SJSA1 (cell line): ENCODE measurements at regions not wholly inside any gene's neighbourhood (a gene's known extent, or its start where the extent isn't known, plus 50 kb on each side); places are given as distances from the start of the nearest gene placed in this dataset.

Experiments used
- DNase-seq, 2 experiments: peaks; one replicate each; pipeline ENCODE4 v3.0.0-alpha.2; 2015 to 2020; ENCODE audit warnings: low spot score in 2 of 2, low read depth in 1 of 2
- H3K27ac ChIP-seq: fragments of 250-450 bp; sonication (Bioruptor Pico); 2 replicates; pipeline ENCODE4 v1.5.1; 2020; ENCODE audit warnings: mild to moderate bottlenecking, moderate library complexity
- H3K27me3 ChIP-seq: fragments of 250-450 bp; sonication (Bioruptor Pico); replicated peaks from 2 replicates; pipeline ENCODE4 v1.5.1; 2020; ENCODE audit warnings: mild to moderate bottlenecking, moderate library complexity
- H3K36me3 ChIP-seq: fragments of 250-450 bp; sonication (Bioruptor Pico); 2 replicates; pipeline ENCODE4 v1.5.1; 2020; ENCODE audit warnings: mild to moderate bottlenecking
- H3K4me1 ChIP-seq: fragments of 250-450 bp; sonication (Bioruptor Pico); replicated peaks from 2 replicates; pipeline ENCODE4 v1.6.1; 2021; ENCODE audit warnings: mild to moderate bottlenecking
- H3K4me3 ChIP-seq: fragments of 250-450 bp; sonication (Bioruptor Pico); 2 replicates; pipeline ENCODE4 v1.5.1; 2020; ENCODE audit warnings: mild to moderate bottlenecking
- H3K9me3 ChIP-seq: fragments of 250-450 bp; sonication (Bioruptor Pico); replicated peaks from 2 replicates; pipeline ENCODE4 v1.5.1; 2020; ENCODE audit warnings: mild to moderate bottlenecking

GRCh38 chr4:75101906-75102786, 169.2 kb downstream of the PARM1 start:
- no peak for DNase-seq
- H3K27ac ChIP-seq = no peak overlapping the region
- H3K36me3 ChIP-seq = no peaks in the 10 kb centered on the region
- H3K27me3 ChIP-seq = no peaks in the 10 kb centered on the region
- H3K4me3 ChIP-seq = no peak overlapping the region
- H3K4me1 ChIP-seq = no peaks in the 10 kb centered on the region
- H3K9me3 ChIP-seq = no peaks in the 10 kb centered on the region
